ENCODE measurements at regions not wholly inside any gene's neighbourhood (a gene's known extent, or its start where the extent isn't known, plus 50 kb on each side); places are given as distances from the start of the nearest gene placed in this dataset.
A peak's percentile ranks its signal among the peaks of the same experiment; 100 is the strongest.
"Not testable (repeated sequence)": the region's sequence is repeated elsewhere in the genome, so short reads cannot be mapped to it uniquely, and the experiment has no call there.

DNA sequence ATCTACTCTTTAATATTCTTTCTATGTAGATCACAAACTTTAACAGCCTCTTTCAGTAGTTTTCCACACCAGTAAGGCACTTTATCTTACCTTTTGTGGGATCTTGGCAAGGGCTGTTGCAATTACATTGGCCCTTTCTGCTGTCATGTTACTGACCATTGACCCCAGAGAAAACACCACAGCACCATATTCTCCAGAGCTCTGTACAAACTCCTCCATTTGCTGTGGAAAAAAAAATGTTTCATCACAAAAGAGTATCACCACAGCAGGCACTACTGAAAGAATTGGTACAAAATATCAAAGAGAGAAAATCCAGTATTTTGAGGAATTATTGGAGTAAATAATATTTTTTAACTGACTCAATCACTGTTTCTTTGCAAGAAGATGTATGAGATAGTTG, 62.3 kb upstream of the UGT2A3 start:
- not testable (repeated sequence) for H3K4me3 ChIP-seq (ENCODE audit: low read depth, low read length); DNase-seq (ENCODE audit: low read depth)

DNA sequence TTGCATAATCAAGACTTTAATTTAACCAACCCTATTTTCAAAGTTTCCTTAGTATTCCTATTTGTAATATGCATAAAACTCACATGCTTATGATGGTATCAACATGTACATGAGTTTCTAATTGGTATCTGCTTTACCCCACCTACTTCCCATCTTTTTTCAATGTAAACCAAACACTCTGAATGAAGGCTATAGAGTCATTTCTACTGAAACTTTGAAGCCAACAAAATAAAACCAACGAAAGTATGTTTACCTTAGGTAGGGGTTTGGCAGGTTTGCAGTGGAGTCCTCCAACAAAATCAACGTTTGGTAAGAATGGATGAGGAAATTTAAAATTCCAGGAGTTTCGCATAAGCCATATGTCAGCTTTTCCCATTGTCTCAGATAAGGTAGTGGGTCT, 66.4 kb upstream of the UGT2A3 start:
- H3K4me3 ChIP-seq (ENCODE audit: low read depth, low read length); DNase-seq (ENCODE audit: low read depth): not testable (repeated sequence)

DNA sequence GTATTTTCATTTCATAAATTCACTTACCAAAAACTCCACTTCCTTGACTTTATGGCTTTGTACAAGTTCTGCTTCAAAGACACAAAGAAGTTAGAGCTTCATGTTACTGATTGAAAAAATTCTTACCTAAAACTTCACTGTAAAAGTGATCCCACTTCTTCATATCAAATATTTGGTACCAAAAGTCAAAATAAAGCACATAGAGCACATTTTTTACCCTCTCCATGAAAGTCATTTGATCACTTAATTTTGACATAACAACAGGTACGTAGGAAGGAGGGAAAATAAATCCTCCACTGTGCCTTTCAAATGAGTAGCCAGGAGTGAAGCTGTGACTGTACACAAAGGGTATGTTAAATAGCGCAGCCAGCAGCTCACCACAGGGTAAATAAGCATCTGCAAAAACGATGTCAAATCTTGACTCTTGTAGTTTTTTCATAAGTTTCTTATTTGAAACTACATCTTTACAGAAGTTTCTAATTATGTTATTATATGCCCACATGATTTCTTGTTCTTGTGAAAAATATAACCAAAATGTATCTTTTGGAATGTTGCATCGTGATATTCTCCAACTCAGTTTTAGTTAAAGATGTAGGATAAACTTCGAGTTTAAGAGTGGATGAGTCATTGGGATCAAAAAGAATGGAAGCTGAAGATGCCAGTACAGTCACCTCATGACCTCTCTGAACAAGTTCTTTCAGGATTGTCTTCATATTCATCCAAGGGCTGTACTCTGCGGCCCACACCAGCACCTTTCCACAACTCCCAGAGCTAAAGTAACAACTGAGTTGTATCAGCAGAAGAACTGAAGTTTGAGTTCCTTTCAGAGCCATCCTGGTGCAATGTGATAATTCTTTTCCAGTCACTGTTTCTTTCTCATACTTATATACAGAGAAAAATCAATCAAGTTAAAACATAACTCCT, 68.2 kb upstream of the UGT2A3 start:
- DNase-seq (ENCODE audit: low read depth); H3K4me3 ChIP-seq (ENCODE audit: low read depth, low read length): not testable (repeated sequence)

DNA sequence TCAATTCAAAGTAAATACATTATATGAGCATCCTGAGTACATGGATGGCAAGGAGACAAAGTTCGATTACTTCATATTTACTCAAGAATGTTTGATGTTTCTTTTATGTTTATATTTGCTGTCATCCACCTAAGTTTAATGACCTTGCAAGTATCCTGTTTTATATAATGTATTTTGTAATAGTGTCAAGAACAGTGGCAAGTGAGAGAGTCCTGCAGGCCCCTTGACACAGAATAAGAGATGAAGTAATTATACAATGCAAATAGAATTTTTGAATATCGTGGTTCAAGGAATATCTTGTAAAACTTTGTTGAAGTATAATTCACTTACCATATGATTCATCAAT, 68.8 kb upstream of the UGT2A3 start:
- not testable (repeated sequence) for DNase-seq (ENCODE audit: low read depth); H3K4me3 ChIP-seq (ENCODE audit: low read depth, low read length)

DNA sequence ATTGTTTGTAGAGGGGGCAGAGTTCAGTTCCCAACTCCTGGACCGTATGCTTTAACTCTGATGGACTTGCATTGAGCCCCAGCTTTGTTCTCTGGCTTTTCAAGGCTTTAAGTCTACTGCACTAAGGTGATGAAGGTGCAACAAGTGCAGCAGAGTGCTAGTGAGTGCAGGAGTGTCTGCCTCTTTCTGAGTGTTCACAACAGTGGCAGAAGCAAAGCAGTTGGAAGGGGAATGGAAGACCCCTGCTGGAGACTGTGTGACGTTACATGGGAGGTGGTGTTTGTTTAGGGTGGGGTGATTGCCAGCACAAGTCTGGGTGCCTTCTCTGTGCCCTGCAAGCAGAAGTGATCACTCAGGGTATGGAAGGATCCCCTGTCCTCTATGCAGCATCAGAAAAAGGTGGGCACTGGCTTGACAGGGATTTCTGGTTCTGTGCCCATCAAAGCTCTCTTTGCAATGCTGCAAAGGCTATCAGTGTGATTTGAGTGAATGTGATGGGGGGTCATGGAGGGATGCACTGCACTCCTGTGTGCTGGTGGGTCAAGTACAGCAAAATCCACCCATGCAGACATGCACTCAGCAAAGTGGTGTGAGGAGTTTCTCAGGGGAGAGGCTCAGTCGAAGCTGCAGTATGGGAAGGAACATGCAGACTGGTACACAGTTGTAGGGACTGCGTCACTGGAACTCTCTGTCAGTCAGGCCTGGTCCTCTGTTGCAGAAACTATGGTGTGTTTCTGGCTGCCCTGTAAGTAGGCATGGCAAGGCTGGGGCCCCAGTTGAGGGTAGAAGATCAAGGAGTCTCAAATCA, 70.9 kb upstream of the UGT2B7 start:
- no peak for DNase-seq (ENCODE audit: low read depth)
- peak; percentile 38 for TF ChIP-seq CTCF (IDR thresholded peaks at IDR 0.05; ENCODE audit: insufficient read depth, low read length)
- no peak overlapping the region for H3K4me3 ChIP-seq (ENCODE audit: low read depth, low read length)

- TF ChIP-seq CTCF (IDR thresholded peaks at IDR 0.05; ENCODE audit: insufficient read depth, low read length) = no peak
- DNase-seq (ENCODE audit: low read depth) = no peak
- no peak overlapping the region for H3K4me3 ChIP-seq (ENCODE audit: low read depth, low read length)
Measured at GRCh38 chr4:69025999-69026387, 70.3 kb upstream of the UGT2B7 start.

DNA sequence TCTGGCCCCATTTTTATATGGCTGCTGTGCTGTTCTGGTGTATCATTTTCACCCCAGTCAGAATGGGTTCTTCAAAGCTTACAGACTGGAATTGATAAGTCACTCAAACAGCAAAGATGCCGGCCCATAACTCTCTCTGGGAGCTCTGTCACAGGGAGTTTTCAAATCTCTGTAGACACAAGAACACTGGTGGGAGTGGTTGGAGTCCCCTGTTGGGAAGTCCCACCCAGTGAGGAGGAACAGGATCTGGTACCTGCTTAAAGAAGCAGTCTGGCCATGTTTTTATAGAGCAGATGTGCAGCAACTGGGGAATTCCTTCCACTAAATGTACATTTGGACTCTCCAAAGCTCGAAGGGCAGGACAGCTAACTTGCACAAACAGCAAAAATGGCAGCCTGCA, 69.3 kb upstream of the UGT2B7 start:
- TF ChIP-seq CTCF (IDR thresholded peaks at IDR 0.05; ENCODE audit: insufficient read depth, low read length) = no peak
- H3K4me3 ChIP-seq (ENCODE audit: low read depth, low read length) = no peak overlapping the region
- DNase-seq (ENCODE audit: low read depth) = no peak

- DNase-seq (ENCODE audit: low read depth) = no peak
- no peak for TF ChIP-seq CTCF (IDR thresholded peaks at IDR 0.05; ENCODE audit: insufficient read depth, low read length)
- no peak overlapping the region for H3K4me3 ChIP-seq (ENCODE audit: low read depth, low read length)
Measured at GRCh38 chr4:69030326-69030725, 65.9 kb upstream of the UGT2B7 start.

Measured in fibroblast of the aortic adventitia (primary cell).